ENCODE measurements at regions not wholly inside any gene's neighbourhood (a gene's known extent, or its start where the extent isn't known, plus 50 kb on each side); places are given as distances from the start of the nearest gene placed in this dataset.

- no peak overlapping the region for H3K27ac Mint-ChIP-seq
- Histone ChIP-seq H4K5ac (ENCODE audit: insufficient read length, low read depth, low read length) (no peak overlapping the region), H3T11ph (ENCODE audit: low read length) (no peak overlapping the region), H4K91ac (ENCODE audit: insufficient read length, low read depth, low read length) (no peak overlapping the region), H3K27ac (ENCODE audit: insufficient read length, low read depth, low read length) (no peak overlapping the region), H2BK120ac (ENCODE audit: low read depth, low read length, poor library complexity, severe bottlenecking) (no peak overlapping the region), H2BK12ac (ENCODE audit: insufficient read length, low read depth, low read length) (no peak overlapping the region), H2BK5ac (ENCODE audit: insufficient read length, low read length) (no peak overlapping the region), H3K23me2 (ENCODE audit: insufficient read length, low read depth, low read length, poor library complexity, severe bottlenecking) (no peaks in the 10 kb centered on the region), H3K4me1 (ENCODE audit: insufficient read depth, low read length) (no peaks in the 10 kb centered on the region), H3K56ac (ENCODE audit: insufficient read length, low read depth, low read length) (no peak overlapping the region), H3K14ac (ENCODE audit: insufficient read depth, low read length) (no peak overlapping the region), H3K4ac (ENCODE audit: low read depth, low read length) (no peak overlapping the region), H3K9me3 (ENCODE audit: control insufficient read depth, low read depth, low read length) (no peaks in the 10 kb centered on the region), H2BK15ac (ENCODE audit: low read depth, low read length) (no peak overlapping the region), H2AFZ (ENCODE audit: low read length) (no peak overlapping the region), H3K18ac (ENCODE audit: insufficient read length, low read depth, low read length) (no peak overlapping the region), H3K4me2 (ENCODE audit: insufficient read depth, insufficient read length, low read length) (no peak overlapping the region), H4K8ac (replicated peaks; ENCODE audit: insufficient read length, low read depth, low read length) (no peak overlapping the region), H2AK5ac (ENCODE audit: insufficient read length, low read length) (no peak overlapping the region), H3K79me1 (ENCODE audit: insufficient read depth, low read depth, low read length, poor library complexity, severe bottlenecking) (no peaks in the 10 kb centered on the region), H2BK20ac (ENCODE audit: low read depth, low read length, poor library complexity, severe bottlenecking) (no peak overlapping the region), H3K79me2 (ENCODE audit: insufficient read depth, low read length) (no peaks in the 10 kb centered on the region), H3K9ac (ENCODE audit: extremely low read depth, insufficient read length, low read length) (no peak overlapping the region), H4K20me1 (ENCODE audit: control insufficient read depth, insufficient read depth, insufficient read length) (no peaks in the 10 kb centered on the region), H3K23ac (ENCODE audit: insufficient read length, low read depth, low read length) (no peak overlapping the region), H3K27me3 (ENCODE audit: insufficient read depth, low read length) (no peaks in the 10 kb centered on the region)
- WGBS (ENCODE audit: extremely low coverage, insufficient read length, low lambda C conversion rate): no CpG with 5 or more reads among the region's 1 CpG
- H3K9me3 Mint-ChIP-seq: no peaks in the 10 kb centered on the region
- H3K27me3 Mint-ChIP-seq (ENCODE audit: low read depth): no peaks in the 10 kb centered on the region
- H3K4me1 Mint-ChIP-seq: no peaks in the 10 kb centered on the region
- DNase-seq: no peak
- H3K36me3 Mint-ChIP-seq (ENCODE audit: insufficient read depth in 1 of 3, low read depth in 3 of 3): no peaks in the 10 kb centered on the region
- TF ChIP-seq CTCF (conservative IDR thresholded peaks at IDR 0.05): no peak
- H3K4me3 Mint-ChIP-seq: no peak overlapping the region
Measured at GRCh38 chr3:104791331-104791730, 575.4 kb upstream of the ALCAM start.
